ENCODE measurements at regions not wholly inside any gene's neighbourhood (a gene's known extent, or its start where the extent isn't known, plus 50 kb on each side); places are given as distances from the start of the nearest gene placed in this dataset.

GRCh38 chr2:14760169-14760568, 127.7 kb downstream of the LRATD1 start:
- Histone ChIP-seq H3K27me3 (replicated peaks in 2 of 5; ENCODE audit: control insufficient read depth in 4 of 5, insufficient read depth in 5 of 5, low read length in 4 of 5) (no peaks in the 10 kb centered on the region), H3K27ac (ENCODE audit: insufficient read depth in 1 of 2, low read depth in 1 of 2, low read length in 2 of 2, poor library complexity in 1 of 2, severe bottlenecking in 2 of 2) (no peak overlapping the region), H3K36me3 (ENCODE audit: control insufficient read depth in 4 of 4, insufficient read depth in 4 of 4, low read length in 3 of 4) (no peaks in the 10 kb centered on the region), H3K4me3 (ENCODE audit: control insufficient read depth in 1 of 7, extremely low read depth in 1 of 7, insufficient read depth in 4 of 7, low read depth in 2 of 7, low read length in 6 of 7) (no peak overlapping the region), H3K4me1 (ENCODE audit: control extremely low read depth in 1 of 4, control insufficient read depth in 4 of 4, insufficient read depth in 4 of 4, low read length in 3 of 4) (no peaks in the 10 kb centered on the region), H3K9me3 (ENCODE audit: control extremely low read depth in 1 of 5, control insufficient read depth in 4 of 5, insufficient read depth in 2 of 5, low read depth in 1 of 5, low read length in 4 of 5) (no peaks in the 10 kb centered on the region)
- no peak for DNase-seq
- ChIA-PET POLR2A (no interaction called here), CTCF (no interaction called here)
- 100% methylated on average over 3 of the region's 9 CpGs for WGBS (ENCODE audit: insufficient coverage)

GRCh38 chr2:14761118-14761517, 128.6 kb downstream of the LRATD1 start:
- Histone ChIP-seq H3K36me3 (ENCODE audit: control insufficient read depth in 4 of 4, insufficient read depth in 4 of 4, low read length in 3 of 4) (no peaks in the 10 kb centered on the region), H3K9me3 (ENCODE audit: control extremely low read depth in 1 of 5, control insufficient read depth in 4 of 5, insufficient read depth in 2 of 5, low read depth in 1 of 5, low read length in 4 of 5) (no peaks in the 10 kb centered on the region), H3K27me3 (replicated peaks in 2 of 5; ENCODE audit: control insufficient read depth in 4 of 5, insufficient read depth in 5 of 5, low read length in 4 of 5) (no peaks in the 10 kb centered on the region), H3K4me3 (ENCODE audit: control insufficient read depth in 1 of 7, extremely low read depth in 1 of 7, insufficient read depth in 4 of 7, low read depth in 2 of 7, low read length in 6 of 7) (no peak overlapping the region), H3K4me1 (ENCODE audit: control extremely low read depth in 1 of 4, control insufficient read depth in 4 of 4, insufficient read depth in 4 of 4, low read length in 3 of 4) (no peaks in the 10 kb centered on the region), H3K27ac (ENCODE audit: insufficient read depth in 1 of 2, low read depth in 1 of 2, low read length in 2 of 2, poor library complexity in 1 of 2, severe bottlenecking in 2 of 2) (no peak overlapping the region)
- CTCF ChIA-PET, result interaction anchor here (0.6 kb wide), 1 partner anchor 777 kb away, joined by 3 read pairs; no protein-coding TSS in a partner anchor
- no peak for DNase-seq
- POLR2A ChIA-PET, result no interaction called here
- 94% methylated on average over 6 of the region's 11 CpGs for WGBS (ENCODE audit: insufficient coverage)

DNA sequence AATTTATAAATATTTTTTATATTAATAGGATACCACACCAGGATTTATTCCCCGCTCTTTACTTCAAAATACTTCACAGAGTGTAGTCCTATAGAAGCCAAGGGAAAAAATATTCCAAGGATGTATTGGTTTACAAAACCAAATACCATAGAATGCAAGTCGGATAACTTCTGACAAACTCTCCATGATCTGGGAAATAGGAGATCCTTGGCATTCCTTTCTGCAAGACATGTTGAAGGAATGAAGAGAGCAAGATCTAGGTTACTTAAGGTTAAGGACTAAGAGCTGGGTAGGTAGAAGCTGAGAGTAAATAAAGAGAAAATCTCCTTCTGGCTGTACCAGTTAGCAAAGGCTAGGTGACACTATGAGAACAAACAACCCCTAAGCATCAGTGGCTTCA, 141.2 kb downstream of the LRATD1 start:
- Histone ChIP-seq H3K4me1 (ENCODE audit: control extremely low read depth in 1 of 4, control insufficient read depth in 4 of 4, insufficient read depth in 4 of 4, low read length in 3 of 4) (no peaks in the 10 kb centered on the region), H3K36me3 (ENCODE audit: control insufficient read depth in 4 of 4, insufficient read depth in 4 of 4, low read length in 3 of 4) (no peaks in the 10 kb centered on the region), H3K9me3 (ENCODE audit: control extremely low read depth in 1 of 5, control insufficient read depth in 4 of 5, insufficient read depth in 2 of 5, low read depth in 1 of 5, low read length in 4 of 5) (no peaks in the 10 kb centered on the region), H3K27me3 (replicated peaks in 2 of 5; ENCODE audit: control insufficient read depth in 4 of 5, insufficient read depth in 5 of 5, low read length in 4 of 5) (no peaks in the 10 kb centered on the region), H3K27ac (ENCODE audit: insufficient read depth in 1 of 2, low read depth in 1 of 2, low read length in 2 of 2, poor library complexity in 1 of 2, severe bottlenecking in 2 of 2) (no peak overlapping the region), H3K4me3 (ENCODE audit: control insufficient read depth in 1 of 7, extremely low read depth in 1 of 7, insufficient read depth in 4 of 7, low read depth in 2 of 7, low read length in 6 of 7) (no peak overlapping the region)
- CTCF ChIA-PET, result no interaction called here
- WGBS (ENCODE audit: insufficient coverage), result 100% methylated on average over 1 of the region's 2 CpGs
- POLR2A ChIA-PET, result no interaction called here
- DNase-seq, result no peak

- Histone ChIP-seq H3K4me3 (ENCODE audit: control insufficient read depth in 1 of 7, extremely low read depth in 1 of 7, insufficient read depth in 4 of 7, low read depth in 2 of 7, low read length in 6 of 7) (no peak overlapping the region), H3K9me3 (ENCODE audit: control extremely low read depth in 1 of 5, control insufficient read depth in 4 of 5, insufficient read depth in 2 of 5, low read depth in 1 of 5, low read length in 4 of 5) (no peaks in the 10 kb centered on the region), H3K27me3 (replicated peaks in 2 of 5; ENCODE audit: control insufficient read depth in 4 of 5, insufficient read depth in 5 of 5, low read length in 4 of 5) (no peaks in the 10 kb centered on the region), H3K27ac (ENCODE audit: insufficient read depth in 1 of 2, low read depth in 1 of 2, low read length in 2 of 2, poor library complexity in 1 of 2, severe bottlenecking in 2 of 2) (no peak overlapping the region), H3K36me3 (ENCODE audit: control insufficient read depth in 4 of 4, insufficient read depth in 4 of 4, low read length in 3 of 4) (no peaks in the 10 kb centered on the region), H3K4me1 (ENCODE audit: control extremely low read depth in 1 of 4, control insufficient read depth in 4 of 4, insufficient read depth in 4 of 4, low read length in 3 of 4) (no peaks in the 10 kb centered on the region)
- ChIA-PET CTCF (no interaction called here), POLR2A (no interaction called here)
- WGBS (ENCODE audit: insufficient coverage), result 90% methylated on average over 4 of the region's 5 CpGs
- DNase-seq, result no peak
Measured at GRCh38 chr2:14774436-14774968, 142.0 kb downstream of the LRATD1 start.

DNA sequence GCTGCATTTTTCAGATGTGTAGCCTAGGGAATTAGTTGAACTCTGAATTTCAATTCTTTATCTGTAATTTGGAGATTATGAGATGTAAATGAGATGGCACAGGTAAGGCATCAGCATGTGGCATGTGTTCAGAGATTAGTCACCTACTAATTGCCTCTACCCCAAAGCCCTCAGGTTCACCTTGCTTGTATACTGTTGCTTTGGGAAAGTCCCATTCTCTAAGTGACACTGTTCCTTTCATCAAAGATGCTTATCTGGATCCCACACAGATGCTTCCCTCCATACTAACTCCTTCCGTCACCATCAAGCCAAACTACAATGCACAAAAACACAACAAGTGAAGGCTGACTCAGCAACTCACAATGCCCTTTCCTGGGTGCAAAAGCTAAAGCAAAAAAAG, 143.7 kb downstream of the LRATD1 start:
- ChIA-PET CTCF (no interaction called here), POLR2A (no interaction called here)
- Histone ChIP-seq H3K27ac (ENCODE audit: insufficient read depth in 1 of 2, low read depth in 1 of 2, low read length in 2 of 2, poor library complexity in 1 of 2, severe bottlenecking in 2 of 2) (no peak overlapping the region), H3K9me3 (ENCODE audit: control extremely low read depth in 1 of 5, control insufficient read depth in 4 of 5, insufficient read depth in 2 of 5, low read depth in 1 of 5, low read length in 4 of 5) (no peaks in the 10 kb centered on the region), H3K27me3 (replicated peaks in 2 of 5; ENCODE audit: control insufficient read depth in 4 of 5, insufficient read depth in 5 of 5, low read length in 4 of 5) (no peaks in the 10 kb centered on the region), H3K36me3 (ENCODE audit: control insufficient read depth in 4 of 4, insufficient read depth in 4 of 4, low read length in 3 of 4) (no peaks in the 10 kb centered on the region), H3K4me1 (ENCODE audit: control extremely low read depth in 1 of 4, control insufficient read depth in 4 of 4, insufficient read depth in 4 of 4, low read length in 3 of 4) (no peaks in the 10 kb centered on the region), H3K4me3 (ENCODE audit: control insufficient read depth in 1 of 7, extremely low read depth in 1 of 7, insufficient read depth in 4 of 7, low read depth in 2 of 7, low read length in 6 of 7) (no peak overlapping the region)
- no peak for DNase-seq
- 67% methylated on average over 1 of the region's 1 CpG for WGBS (ENCODE audit: insufficient coverage)

DNA sequence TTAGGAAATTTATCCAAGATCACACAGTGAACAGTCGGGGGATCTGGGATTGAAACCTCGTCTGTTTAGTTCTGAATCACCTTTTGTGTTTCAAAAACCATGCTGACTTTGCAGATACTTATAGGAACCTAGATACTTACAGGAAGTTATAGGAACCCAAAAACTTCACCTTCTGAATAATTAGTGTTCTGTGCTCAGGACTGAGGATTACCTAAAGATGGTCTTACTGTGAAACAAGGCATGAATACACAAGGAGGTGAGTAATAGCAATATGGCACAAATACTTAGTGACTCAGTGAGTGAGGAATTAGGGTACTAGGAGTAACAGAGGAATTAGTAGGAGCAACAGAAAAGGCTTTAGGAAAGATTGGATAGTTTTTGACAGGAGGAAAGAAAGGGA, 145.5 kb downstream of the LRATD1 start:
- H3K27me3 ChIP-seq (replicated peaks in 2 of 5; ENCODE audit: control insufficient read depth in 4 of 5, insufficient read depth in 5 of 5, low read length in 4 of 5), result no peaks in the 10 kb centered on the region
- peaks cover 0 to 2% (median 0%) of the 10 kb centered on the region in 5 experiments for H3K9me3 ChIP-seq (ENCODE audit: control extremely low read depth in 1 of 5, control insufficient read depth in 4 of 5, insufficient read depth in 2 of 5, low read depth in 1 of 5, low read length in 4 of 5)
- WGBS (ENCODE audit: insufficient coverage), result 83% methylated on average over 2 of the region's 2 CpGs
- no peak overlapping the region for H3K4me3 ChIP-seq (ENCODE audit: control insufficient read depth in 1 of 7, extremely low read depth in 1 of 7, insufficient read depth in 4 of 7, low read depth in 2 of 7, low read length in 6 of 7)
- CTCF ChIA-PET, result no interaction called here
- H3K4me1 ChIP-seq (ENCODE audit: control extremely low read depth in 1 of 4, control insufficient read depth in 4 of 4, insufficient read depth in 4 of 4, low read length in 3 of 4), result no peaks in the 10 kb centered on the region
- no peaks in the 10 kb centered on the region for H3K36me3 ChIP-seq (ENCODE audit: control insufficient read depth in 4 of 4, insufficient read depth in 4 of 4, low read length in 3 of 4)
- no peak overlapping the region for H3K27ac ChIP-seq (ENCODE audit: insufficient read depth in 1 of 2, low read depth in 1 of 2, low read length in 2 of 2, poor library complexity in 1 of 2, severe bottlenecking in 2 of 2)
- DNase-seq, result no peak
- POLR2A ChIA-PET, result no interaction called here

GRCh38 chr2:14779252-14779651, 146.7 kb downstream of the LRATD1 start:
- ChIA-PET CTCF (no interaction called here), POLR2A (no interaction called here)
- no peaks in the 10 kb centered on the region for H3K36me3 ChIP-seq (ENCODE audit: control insufficient read depth in 4 of 4, insufficient read depth in 4 of 4, low read length in 3 of 4)
- no peaks in the 10 kb centered on the region for H3K27me3 ChIP-seq (replicated peaks in 2 of 5; ENCODE audit: control insufficient read depth in 4 of 5, insufficient read depth in 5 of 5, low read length in 4 of 5)
- peaks cover 0 to 2% (median 0%) of the 10 kb centered on the region in 5 experiments for H3K9me3 ChIP-seq (ENCODE audit: control extremely low read depth in 1 of 5, control insufficient read depth in 4 of 5, insufficient read depth in 2 of 5, low read depth in 1 of 5, low read length in 4 of 5)
- no peak for DNase-seq
- H3K27ac ChIP-seq (ENCODE audit: insufficient read depth in 1 of 2, low read depth in 1 of 2, low read length in 2 of 2, poor library complexity in 1 of 2, severe bottlenecking in 2 of 2), result no peak overlapping the region
- 91% methylated on average over 4 of the region's 4 CpGs for WGBS (ENCODE audit: insufficient coverage)
- no peaks in the 10 kb centered on the region for H3K4me1 ChIP-seq (ENCODE audit: control extremely low read depth in 1 of 4, control insufficient read depth in 4 of 4, insufficient read depth in 4 of 4, low read length in 3 of 4)
- no peak overlapping the region for H3K4me3 ChIP-seq (ENCODE audit: control insufficient read depth in 1 of 7, extremely low read depth in 1 of 7, insufficient read depth in 4 of 7, low read depth in 2 of 7, low read length in 6 of 7)
